NCI-H82 treated with DMSO at 0.1 percent for 48 hours (cell line): ENCODE measurements at regions not wholly inside any gene's neighbourhood (a gene's known extent, or its start where the extent isn't known, plus 50 kb on each side); places are given as distances from the start of the nearest gene placed in this dataset.

ENCODE experiments used
- DNase-seq: peaks from one replicate; lab custom pipeline; 2025; ENCODE audit not compliant: unreplicated experiment; lab: John Stamatoyannopoulos, UW

DNA sequence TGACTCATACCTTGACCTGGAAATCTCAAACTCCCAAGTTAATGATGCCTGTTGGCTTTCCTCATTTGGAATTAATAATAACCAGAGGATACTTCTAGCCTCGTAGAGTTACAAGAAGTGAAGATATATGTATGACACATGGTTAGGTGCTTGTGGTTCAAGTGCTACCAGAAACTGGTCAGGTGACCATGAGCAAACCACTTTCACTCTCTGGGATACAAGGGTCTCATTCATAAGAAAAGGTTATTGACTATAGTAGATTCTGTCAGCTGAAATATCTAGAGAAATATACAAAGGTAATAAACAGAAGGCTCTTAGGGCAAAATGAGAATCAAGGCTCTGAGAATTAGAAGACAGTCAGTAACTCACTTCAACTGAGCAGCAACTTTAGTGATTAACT is 233.3 kb downstream of the KCNA4 start:
- no peak for DNase-seq

DNA sequence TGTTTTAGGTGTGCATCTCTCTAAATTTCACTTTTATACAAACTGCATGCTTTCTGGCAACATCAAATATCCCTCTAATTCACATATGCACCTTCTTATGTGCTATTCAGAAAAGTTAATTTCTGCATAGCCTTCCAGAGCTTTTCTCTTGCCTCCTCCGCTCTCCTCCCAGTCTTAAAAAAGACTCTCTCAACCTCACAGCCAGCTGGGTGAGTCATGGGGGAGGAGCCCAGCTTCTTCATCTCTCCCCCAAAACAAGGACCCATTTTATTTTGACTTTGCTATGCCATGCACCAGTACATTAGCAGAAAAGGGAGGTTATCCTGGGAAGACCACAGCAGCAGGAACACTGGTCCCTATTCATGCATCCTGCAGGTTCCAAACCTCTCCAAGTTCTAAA is 234.4 kb downstream of the KCNA4 start:
- DNase-seq, result no peak

DNA sequence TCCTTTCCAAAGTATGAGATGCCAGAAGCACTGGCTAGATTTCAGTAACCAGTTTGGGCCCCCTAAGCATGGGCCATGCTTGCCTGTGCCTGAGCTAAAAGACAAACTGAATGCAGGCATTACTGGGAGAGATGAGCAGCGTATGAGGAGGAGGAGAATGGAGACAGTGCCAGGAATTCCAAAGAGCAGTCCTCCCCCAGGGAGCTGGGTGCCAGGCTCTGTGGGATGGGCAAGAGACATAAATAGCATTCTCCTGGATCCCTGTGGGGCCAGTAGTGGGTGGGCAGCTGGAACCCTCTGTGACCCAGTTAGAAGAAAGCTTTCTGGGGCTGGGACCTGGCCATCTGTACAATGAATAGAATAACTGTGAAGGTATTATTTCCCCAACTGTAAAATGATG is 235.6 kb downstream of the KCNA4 start:
- DNase-seq, result no peak

GRCh38 chr11:29780756-29781155 is 236.1 kb downstream of the KCNA4 start:
- no peak for DNase-seq

DNA sequence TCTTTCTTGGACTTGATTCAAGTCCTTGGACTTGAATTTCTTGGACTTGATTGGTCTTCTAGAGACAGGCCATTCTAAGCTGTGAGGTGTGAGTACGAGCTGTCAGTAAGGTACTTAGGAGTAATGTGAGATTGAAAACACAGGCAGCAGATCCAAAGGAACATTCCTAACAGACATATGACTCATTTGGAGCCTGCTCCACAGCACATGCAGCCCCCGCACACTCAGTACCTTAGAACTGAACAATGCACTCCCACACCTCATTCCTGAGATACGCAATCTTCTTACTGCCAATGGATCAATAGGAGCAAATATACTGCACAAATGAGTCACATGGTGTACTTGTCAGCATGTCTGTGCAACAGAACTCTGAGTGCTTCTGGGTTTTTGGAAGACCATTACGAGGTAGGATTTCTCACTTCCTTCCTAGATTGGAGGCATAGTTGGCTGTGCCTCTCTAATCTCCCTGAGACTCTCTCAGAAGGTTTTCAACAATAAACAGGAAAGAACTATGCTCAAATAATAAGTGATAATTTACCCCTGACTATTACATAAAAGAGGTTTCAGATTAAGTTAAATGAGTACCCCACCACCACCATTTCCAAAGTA is 243.1 kb downstream of the KCNA4 start:
- DNase-seq, result no peak

GRCh38 chr11:29756871-29757270 is 260.0 kb downstream of the KCNA4 start:
- DNase-seq, result no peak

DNA sequence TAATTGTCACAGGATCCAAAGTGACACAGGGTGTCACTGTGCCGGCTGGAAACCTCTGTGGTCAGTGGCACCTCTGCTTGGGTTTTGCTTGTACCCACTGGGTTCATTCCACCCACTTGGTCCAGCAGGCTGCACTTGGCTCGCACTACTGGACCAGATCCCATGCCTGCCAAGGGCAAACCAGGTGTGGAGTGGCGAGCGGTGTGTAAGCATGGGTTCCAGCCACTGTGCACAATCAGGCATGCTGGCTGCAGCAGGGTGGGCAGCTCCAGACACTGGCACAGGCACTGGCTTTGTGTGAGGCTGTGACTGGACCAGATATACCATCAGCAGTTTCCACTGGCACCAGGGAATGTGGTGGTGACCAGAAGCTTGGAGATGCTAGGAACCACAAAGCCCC is 261.4 kb downstream of the KCNA4 start:
- no peak for DNase-seq

DNA sequence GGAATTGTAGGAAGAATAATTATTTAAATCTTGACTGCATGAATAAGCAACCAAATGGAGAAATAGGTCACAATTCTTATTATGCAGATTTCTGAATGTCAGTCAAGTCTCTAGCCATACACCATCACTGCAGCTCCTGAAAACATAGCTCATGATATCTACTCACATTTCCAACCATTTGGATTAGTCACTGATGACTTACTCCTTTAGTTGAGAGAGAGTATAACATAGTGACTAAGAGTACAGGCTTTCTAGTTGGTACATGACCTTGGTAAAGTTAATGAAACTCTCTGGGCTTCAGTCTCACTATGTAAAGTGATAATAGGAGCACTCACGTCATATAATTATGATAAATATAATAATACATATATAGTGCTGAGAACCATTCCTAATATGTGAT is 265.2 kb downstream of the KCNA4 start:
- DNase-seq, result no peak

DNA sequence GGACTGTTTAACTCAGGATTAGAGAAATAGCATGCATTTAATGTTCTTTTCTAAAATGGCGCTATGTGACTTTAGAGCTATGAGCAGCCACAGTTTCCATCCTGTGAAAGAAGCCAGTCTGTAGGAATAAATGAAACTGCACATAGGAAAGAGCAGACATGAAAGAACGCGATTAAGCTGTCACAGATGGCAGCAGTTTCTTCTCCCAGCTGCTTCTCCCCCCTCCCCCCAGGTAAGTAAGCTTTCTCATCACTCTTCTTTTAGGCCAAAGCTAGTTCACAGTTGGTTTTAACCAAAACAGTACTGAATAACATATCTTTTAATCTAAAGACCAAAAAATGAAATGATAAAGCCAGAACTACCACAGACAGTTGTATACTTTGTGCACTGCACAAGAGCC is 266.4 kb downstream of the KCNA4 start:
- peak; percentile 70 for DNase-seq

GRCh38 chr11:29734287-29734686 is 282.5 kb downstream of the KCNA4 start:
- no peak for DNase-seq

GRCh38 chr11:29713831-29714320 is 303.0 kb downstream of the KCNA4 start:
- no peak for DNase-seq

GRCh38 chr11:29712616-29713015 is 304.2 kb downstream of the KCNA4 start:
- no peak for DNase-seq

GRCh38 chr11:29707924-29708323 is 308.9 kb downstream of the KCNA4 start:
- DNase-seq, result no peak

- no peak for DNase-seq
These were observed 331.5 kb downstream of the KCNA4 start for GRCh38 chr11:29685361-29685760.

- DNase-seq, result no peak
These were observed 334.0 kb downstream of the KCNA4 start for GRCh38 chr11:29682856-29683255.

GRCh38 chr11:29679996-29680395 is 336.8 kb downstream of the KCNA4 start:
- DNase-seq, result no peak

DNA sequence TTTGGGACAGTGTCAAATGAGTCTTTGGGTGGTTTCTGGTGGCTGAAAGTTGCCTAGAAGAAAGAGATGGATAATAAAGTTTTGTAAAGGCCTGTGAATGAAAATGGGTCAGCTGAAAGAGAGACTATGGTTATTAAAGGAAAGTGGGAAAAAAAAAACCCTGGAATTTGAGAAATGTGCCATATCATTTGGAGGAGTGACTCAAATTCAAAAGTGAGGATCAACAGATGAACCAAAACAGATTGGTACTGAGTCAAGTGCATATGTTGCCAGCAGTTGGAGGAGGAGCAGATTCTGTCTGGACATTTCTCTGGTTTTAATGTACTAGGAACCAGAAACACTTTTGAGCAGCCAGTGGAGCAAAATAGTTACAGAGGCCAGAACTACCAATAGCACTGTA is 339.8 kb downstream of the KCNA4 start:
- no peak for DNase-seq

DNA sequence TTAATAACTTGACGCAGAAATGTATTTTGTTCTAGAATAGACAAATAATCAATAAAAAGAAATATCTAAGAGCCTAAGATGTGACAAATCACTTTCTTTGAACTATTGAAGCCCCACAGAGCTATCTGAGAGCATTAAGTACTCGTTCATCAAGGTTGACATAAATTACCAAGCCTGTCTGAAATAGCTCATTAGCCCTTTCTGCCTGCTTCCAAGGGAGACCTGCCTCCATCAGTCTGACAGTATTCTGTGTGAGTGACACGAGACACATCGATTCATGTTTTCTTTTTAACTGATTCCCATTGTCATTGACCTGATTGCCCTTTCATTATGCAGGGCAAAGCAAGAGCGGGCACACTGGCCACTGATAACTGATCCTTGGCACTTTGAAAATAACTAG is 347.5 kb downstream of the KCNA4 start:
- no peak for DNase-seq

DNA sequence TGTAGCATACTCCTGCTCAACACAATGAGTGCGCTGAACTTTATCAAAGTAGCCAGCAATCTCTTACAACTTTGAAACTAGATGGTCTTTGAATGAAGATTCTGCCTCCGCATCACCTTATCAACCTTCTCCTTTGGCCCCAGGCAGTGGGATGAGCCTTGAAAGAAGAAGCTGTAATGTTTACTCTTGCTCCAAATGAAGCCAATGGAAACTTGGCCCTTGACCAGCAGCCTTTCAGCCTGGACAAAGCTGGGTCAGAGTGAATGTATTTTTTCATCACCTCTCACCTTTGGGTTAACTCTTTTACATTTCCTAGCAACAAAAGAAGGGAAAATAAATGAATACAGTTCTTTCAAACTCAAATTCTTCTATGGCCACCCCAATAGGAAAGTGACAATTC is 359.1 kb downstream of the KCNA4 start:
- DNase-seq, result no peak

GRCh38 chr11:29656597-29656996 is 360.2 kb downstream of the KCNA4 start:
- DNase-seq, result no peak

- DNase-seq, result no peak
These were observed 371.5 kb downstream of the KCNA4 start for GRCh38 chr11:29645373-29645772.

- no peak for DNase-seq
These were observed 375.6 kb downstream of the KCNA4 start for GRCh38 chr11:29641201-29641600.

DNA sequence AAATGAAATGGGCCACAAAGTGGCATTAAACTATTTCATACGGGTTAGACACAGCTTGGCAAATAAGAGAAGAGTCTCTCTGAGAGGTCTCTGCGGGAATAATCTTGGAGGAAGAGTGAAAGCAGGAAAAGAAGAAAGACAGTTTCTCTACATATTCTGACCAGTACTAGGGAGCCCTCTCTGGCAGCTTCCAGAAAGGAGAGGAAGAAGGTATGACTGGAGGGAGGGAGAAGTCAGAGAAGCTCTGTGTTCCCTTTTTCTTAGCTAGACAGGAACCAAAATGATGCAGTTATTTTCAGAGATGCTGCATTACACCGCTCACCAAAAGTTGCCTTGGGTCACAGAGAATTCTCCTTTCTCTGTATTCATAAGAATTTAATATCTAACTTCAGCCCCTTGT is 382.1 kb downstream of the KCNA4 start:
- no peak for DNase-seq

DNA sequence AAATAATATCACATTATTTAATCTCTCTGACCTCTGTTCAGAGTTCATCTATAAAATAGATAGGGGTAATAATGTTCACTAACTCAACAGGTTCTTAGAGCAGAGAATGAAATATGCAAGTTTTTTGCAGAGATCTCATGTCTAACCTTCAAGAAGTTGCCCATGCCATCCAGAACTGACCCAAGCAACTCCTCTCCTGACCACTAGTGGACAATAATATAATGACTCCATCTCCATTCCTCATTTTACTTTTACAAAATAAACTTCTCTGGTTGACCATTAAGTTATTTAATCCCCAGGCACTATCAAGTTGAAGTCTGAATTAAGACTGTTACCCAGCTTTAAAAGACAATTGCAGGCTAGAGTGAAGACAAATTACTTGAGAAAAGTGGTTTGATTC is 382.6 kb downstream of the KCNA4 start:
- no peak for DNase-seq
